ENCODE measurements at regions not wholly inside any gene's neighbourhood (a gene's known extent, or its start where the extent isn't known, plus 50 kb on each side); places are given as distances from the start of the nearest gene placed in this dataset.
A peak's percentile ranks its signal among the peaks of the same experiment; 100 is the strongest.

GRCh38 chr6:131377112-131377705 is 195.8 kb upstream of the ARG1 start:
- Histone ChIP-seq H3K4me3 (no peak overlapping the region), H3K36me3 (ENCODE audit: insufficient read depth, low read length) (peaks cover 8% of the 10 kb centered on the region; the same call in 1 of the 2 replicates), H3K27ac (no peak overlapping the region), H3K9me3 (ENCODE audit: low read depth, low read length) (peaks cover 12% of the 10 kb centered on the region; the same call in 1 of the 2 replicates), H3K9ac (ENCODE audit: insufficient read length) (no peak overlapping the region)
- TF ChIP-seq EZH2 (IDR thresholded peaks at IDR 0.05): no peak
- TF ChIP-seq FOXP2 (optimal IDR thresholded peaks at IDR 0.05; ENCODE audit: control extremely low read depth, extremely low read length, insufficient read depth): no peak
- TF ChIP-seq POLR2AphosphoS5 (IDR thresholded peaks at IDR 0.05; ENCODE audit: borderline replicate concordance, low read depth, low read length): no peak
- no peak for DNase-seq (ENCODE audit: low read depth, low spot score)

GRCh38 chr6:131378874-131379273 is 194.2 kb upstream of the ARG1 start:
- H3K9ac ChIP-seq (ENCODE audit: insufficient read length): no peak overlapping the region
- DNase-seq (ENCODE audit: low read depth, low spot score): no peak
- H3K36me3 ChIP-seq (ENCODE audit: insufficient read depth, low read length): peaks cover 8% of the 10 kb centered on the region; the same call in 1 of the 2 replicates
- H3K9me3 ChIP-seq (ENCODE audit: low read depth, low read length): peaks cover 12% of the 10 kb centered on the region; the same call in 1 of the 2 replicates
- no peak overlapping the region for H3K27ac ChIP-seq
- no peak for TF ChIP-seq EZH2 (IDR thresholded peaks at IDR 0.05)
- TF ChIP-seq FOXP2 (optimal IDR thresholded peaks at IDR 0.05; ENCODE audit: control extremely low read depth, extremely low read length, insufficient read depth): no peak
- TF ChIP-seq POLR2AphosphoS5 (IDR thresholded peaks at IDR 0.05; ENCODE audit: borderline replicate concordance, low read depth, low read length): no peak
- no peak overlapping the region for H3K4me3 ChIP-seq

GRCh38 chr6:131379948-131380347 is 193.1 kb upstream of the ARG1 start:
- Histone ChIP-seq H3K9me3 (ENCODE audit: low read depth, low read length) (peaks cover 12% of the 10 kb centered on the region; the same call in 1 of the 2 replicates), H3K36me3 (ENCODE audit: insufficient read depth, low read length) (peaks cover 8% of the 10 kb centered on the region; the same call in 1 of the 2 replicates), H3K27ac (no peak overlapping the region), H3K4me3 (no peak overlapping the region), H3K9ac (ENCODE audit: insufficient read length) (no peak overlapping the region)
- TF ChIP-seq EZH2 (IDR thresholded peaks at IDR 0.05) (no peak), FOXP2 (optimal IDR thresholded peaks at IDR 0.05; ENCODE audit: control extremely low read depth, extremely low read length, insufficient read depth) (no peak), POLR2AphosphoS5 (IDR thresholded peaks at IDR 0.05; ENCODE audit: borderline replicate concordance, low read depth, low read length) (no peak)
- no peak for DNase-seq (ENCODE audit: low read depth, low spot score)

- Histone ChIP-seq H3K36me3 (ENCODE audit: insufficient read depth, low read length) (peaks cover 8% of the 10 kb centered on the region; the same call in 1 of the 2 replicates), H3K27ac (peak overlapping the region; percentile 100), H3K9me3 (ENCODE audit: low read depth, low read length) (peaks cover 12% of the 10 kb centered on the region; the same call in 1 of the 2 replicates), H3K9ac (ENCODE audit: insufficient read length) (no peak overlapping the region), H3K4me3 (no peak overlapping the region)
- DNase-seq (ENCODE audit: low read depth, low spot score): no peak
- peak; percentile 36; the same call in 1 of the 2 replicates for TF ChIP-seq POLR2AphosphoS5 (IDR thresholded peaks at IDR 0.05; ENCODE audit: borderline replicate concordance, low read depth, low read length)
- no peak for TF ChIP-seq EZH2 (IDR thresholded peaks at IDR 0.05)
Measured at GRCh38 chr6:131381052-131381708, 191.8 kb upstream of the ARG1 start.

- no peak for TF ChIP-seq EZH2 (IDR thresholded peaks at IDR 0.05)
- TF ChIP-seq POLR2AphosphoS5 (IDR thresholded peaks at IDR 0.05; ENCODE audit: borderline replicate concordance, low read depth, low read length): no peak
- TF ChIP-seq FOXP2 (optimal IDR thresholded peaks at IDR 0.05; ENCODE audit: control extremely low read depth, extremely low read length, insufficient read depth): no peak
Measured at GRCh38 chr6:131381709-131382093, 191.3 kb upstream of the ARG1 start.

GRCh38 chr6:131382631-131383030 is 190.4 kb upstream of the ARG1 start:
- peak overlapping the region; percentile 66 for H3K9ac ChIP-seq (ENCODE audit: insufficient read length)
- peaks cover 12% of the 10 kb centered on the region; the same call in 1 of the 2 replicates for H3K9me3 ChIP-seq (ENCODE audit: low read depth, low read length)
- peak overlapping the region; percentile 100 for H3K27ac ChIP-seq
- no peak for TF ChIP-seq FOXP2 (optimal IDR thresholded peaks at IDR 0.05; ENCODE audit: control extremely low read depth, extremely low read length, insufficient read depth)
- TF ChIP-seq POLR2AphosphoS5 (IDR thresholded peaks at IDR 0.05; ENCODE audit: borderline replicate concordance, low read depth, low read length): no peak
- TF ChIP-seq EZH2 (IDR thresholded peaks at IDR 0.05): no peak
- peak overlapping the region; percentile 36 for H3K4me3 ChIP-seq
- peaks cover 8% of the 10 kb centered on the region; the same call in 1 of the 2 replicates for H3K36me3 ChIP-seq (ENCODE audit: insufficient read depth, low read length)
- no peak for DNase-seq (ENCODE audit: low read depth, low spot score)

More at GRCh38 chr6:131381709-131382093, 191.3 kb upstream of the ARG1 start:
- DNase-seq (ENCODE audit: low read depth, low spot score): no peak
- Histone ChIP-seq H3K27ac (peak overlapping the region; percentile 100), H3K36me3 (ENCODE audit: insufficient read depth, low read length) (peaks cover 8% of the 10 kb centered on the region; the same call in 1 of the 2 replicates), H3K4me3 (peak overlapping the region; percentile 17; the same call in 1 of the 2 replicates), H3K9ac (ENCODE audit: insufficient read length) (peak overlapping the region; percentile 66), H3K9me3 (ENCODE audit: low read depth, low read length) (peaks cover 12% of the 10 kb centered on the region; the same call in 1 of the 2 replicates)

GRCh38 chr6:131383421-131384411 is 189.3 kb upstream of the ARG1 start:
- TF ChIP-seq EZH2 (IDR thresholded peaks at IDR 0.05): no peak
- no peak for TF ChIP-seq FOXP2 (optimal IDR thresholded peaks at IDR 0.05; ENCODE audit: control extremely low read depth, extremely low read length, insufficient read depth)
- TF ChIP-seq POLR2AphosphoS5 (IDR thresholded peaks at IDR 0.05; ENCODE audit: borderline replicate concordance, low read depth, low read length): peak; percentile 83; the same call in 1 of the 2 replicates
- Histone ChIP-seq H3K27ac (peak overlapping the region; percentile 100), H3K9me3 (ENCODE audit: low read depth, low read length) (peaks cover 12% of the 10 kb centered on the region; the same call in 1 of the 2 replicates), H3K36me3 (ENCODE audit: insufficient read depth, low read length) (peaks cover 8% of the 10 kb centered on the region; the same call in 1 of the 2 replicates), H3K9ac (ENCODE audit: insufficient read length) (peak overlapping the region; percentile 79), H3K4me3 (peak overlapping the region; percentile 67)
- peak; percentile 99 for DNase-seq (ENCODE audit: low read depth, low spot score)
